HG02623 (cell line): ENCODE measurements at regions not wholly inside any gene's neighbourhood (a gene's known extent, or its start where the extent isn't known, plus 50 kb on each side); places are given as distances from the start of the nearest gene placed in this dataset.

Source experiments
- ATAC-seq: cut with Tn5 transposase; IDR thresholded peaks from one replicate; pipeline ENCODE4 v1.9.1; 2021; ENCODE audit warnings: moderate library complexity; ENCODE audit not compliant: unreplicated experiment

GRCh38 chr12:84745127-84745526, 167.5 kb downstream of the SLC6A15 start:
- no peak for ATAC-seq

GRCh38 chr12:84741692-84742091, 170.9 kb downstream of the SLC6A15 start:
- ATAC-seq: no peak

DNA sequence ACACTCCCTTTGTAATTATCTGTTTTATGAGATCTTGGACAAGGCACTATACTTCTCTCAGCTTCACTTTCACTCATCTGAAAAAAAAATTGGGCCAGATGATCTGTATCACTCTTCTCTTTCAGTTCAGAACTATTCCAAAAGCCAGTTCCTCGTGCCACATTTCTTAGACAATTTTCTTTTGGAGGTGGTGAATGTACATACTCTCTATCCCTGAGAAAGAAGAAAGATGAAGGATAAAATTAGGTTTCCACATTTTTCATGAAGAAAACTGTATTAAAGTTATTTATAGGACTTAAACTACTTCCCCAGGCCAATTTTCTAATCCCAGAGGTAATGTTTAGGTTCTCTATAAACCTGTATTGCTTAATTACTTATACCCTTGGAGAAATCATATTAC, 171.6 kb downstream of the SLC6A15 start:
- ATAC-seq: no peak

DNA sequence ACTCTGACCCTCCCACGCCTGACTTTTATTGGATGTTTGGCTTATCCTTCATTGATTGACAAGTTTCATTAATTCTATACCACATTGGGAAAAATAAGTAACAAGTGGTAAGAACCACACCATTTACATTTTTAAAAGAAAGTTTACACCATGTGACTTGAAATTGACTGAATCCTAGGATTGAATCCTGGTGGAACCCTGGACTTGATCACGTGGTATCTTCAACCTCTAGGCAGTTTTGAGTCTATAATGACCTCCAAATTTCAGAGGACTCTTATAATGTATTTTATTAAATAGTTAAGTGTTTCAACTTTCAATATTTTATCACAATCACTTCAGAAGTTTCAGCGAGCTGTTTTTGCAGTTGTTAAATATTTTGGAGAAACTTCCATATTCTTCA, 172.0 kb downstream of the SLC6A15 start:
- no peak for ATAC-seq

- no peak for ATAC-seq
These were observed 174.1 kb downstream of the SLC6A15 start for GRCh38 chr12:84738481-84738972.

GRCh38 chr12:84732828-84733340, 179.7 kb downstream of the SLC6A15 start:
- no peak for ATAC-seq

GRCh38 chr12:84730561-84731162, 181.9 kb downstream of the SLC6A15 start:
- no peak for ATAC-seq

GRCh38 chr12:84727961-84728360, 184.6 kb downstream of the SLC6A15 start:
- ATAC-seq: no peak

GRCh38 chr12:84726780-84727179, 185.8 kb downstream of the SLC6A15 start:
- ATAC-seq: no peak

DNA sequence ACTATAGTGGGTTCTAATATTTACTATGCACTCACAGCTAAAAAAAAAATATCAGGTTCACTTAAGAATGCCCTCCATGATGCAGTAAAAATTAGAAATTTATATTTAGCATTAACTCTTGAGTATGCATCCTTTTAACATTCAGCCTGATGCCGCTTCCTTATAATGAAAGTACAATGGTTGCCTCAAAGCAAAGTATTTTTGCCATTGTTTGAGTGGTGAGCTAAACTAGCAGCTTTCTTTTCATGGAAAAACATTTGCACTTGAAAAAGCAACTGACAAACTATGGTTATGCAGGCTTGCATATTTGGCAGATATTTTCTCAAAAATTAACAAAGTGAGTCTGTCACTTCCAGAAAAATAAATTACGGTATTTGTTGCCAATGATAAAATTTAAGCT, 188.6 kb downstream of the SLC6A15 start:
- no peak for ATAC-seq

DNA sequence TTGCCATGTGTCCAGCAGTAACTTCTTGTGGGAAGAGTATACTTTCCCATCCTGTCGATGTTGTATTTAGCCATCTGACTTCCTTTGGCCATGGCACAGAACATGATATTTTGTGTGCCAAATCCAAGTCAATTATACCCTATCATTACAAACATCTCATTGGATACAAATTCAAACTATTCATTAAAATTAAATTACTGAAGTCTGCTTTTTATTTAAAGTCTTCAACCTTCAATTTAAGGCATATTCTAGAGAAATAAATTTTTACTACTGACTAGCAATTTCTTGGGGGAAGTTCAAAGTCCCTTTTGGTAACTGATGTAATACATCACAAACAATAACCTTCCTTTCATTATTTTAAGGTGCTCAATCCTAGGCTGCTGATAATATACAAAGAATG, 192.6 kb downstream of the SLC6A15 start:
- ATAC-seq: no peak

- ATAC-seq: no peak
These were observed 193.7 kb downstream of the SLC6A15 start for GRCh38 chr12:84718906-84719305.

- no peak for ATAC-seq
These were observed 199.9 kb downstream of the SLC6A15 start for GRCh38 chr12:84712747-84713146.

DNA sequence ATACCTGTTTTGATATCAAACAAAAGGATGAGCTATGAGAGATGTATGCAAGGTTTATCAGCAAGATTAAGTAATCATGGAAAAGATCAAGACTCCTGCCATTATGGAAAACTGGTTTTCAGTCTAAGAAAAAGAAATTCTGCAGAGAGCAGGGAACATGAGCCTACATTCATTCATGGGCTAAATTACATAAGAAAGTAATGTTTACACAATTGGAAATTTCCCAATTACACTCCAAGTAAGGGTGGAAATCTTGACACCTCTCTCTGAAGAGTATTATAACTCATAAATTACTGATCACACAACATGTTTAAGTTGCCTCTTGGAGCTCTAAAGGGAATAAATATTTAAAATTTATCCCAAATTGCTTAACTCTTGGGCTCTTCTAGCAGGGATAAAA, 206.2 kb downstream of the SLC6A15 start:
- ATAC-seq: no peak

DNA sequence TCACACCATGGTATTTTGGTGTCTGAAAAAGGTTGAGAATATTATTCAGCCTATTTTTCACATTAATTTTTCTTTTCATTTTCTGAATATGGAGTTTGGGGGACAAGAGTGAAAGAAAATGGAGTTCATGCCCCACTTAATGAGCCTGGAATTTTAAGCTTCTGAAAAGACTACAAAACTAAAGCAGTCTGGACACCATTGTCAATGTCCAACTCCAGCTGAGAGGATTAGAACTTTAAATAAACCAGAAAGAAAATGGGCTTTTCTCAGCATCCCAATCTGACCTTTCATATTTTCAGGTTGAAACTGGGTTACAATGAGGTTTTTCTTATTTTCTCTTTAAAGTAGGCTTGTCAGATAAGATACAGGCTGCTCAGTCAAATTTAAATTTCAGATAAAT, 207.7 kb downstream of the SLC6A15 start:
- no peak for ATAC-seq

DNA sequence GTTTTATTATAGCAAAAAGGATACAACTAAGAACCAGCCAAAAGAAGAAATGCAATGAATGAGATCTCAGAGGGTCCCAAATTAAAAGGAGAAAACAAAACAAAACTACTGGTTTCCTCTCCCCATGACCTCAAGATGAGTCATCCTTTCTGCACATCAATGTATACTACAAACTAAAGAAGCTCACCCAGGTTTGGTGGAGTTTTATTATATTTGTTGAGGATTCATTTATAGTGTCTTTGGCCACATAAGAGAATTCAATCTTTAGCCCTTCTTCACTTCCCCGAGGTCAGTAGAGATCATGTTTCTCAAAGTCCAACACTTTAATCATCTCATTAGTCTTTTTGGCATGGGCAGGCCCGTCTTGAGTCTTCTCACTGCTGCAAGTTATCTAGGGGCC, 210.6 kb downstream of the SLC6A15 start:
- no peak for ATAC-seq

DNA sequence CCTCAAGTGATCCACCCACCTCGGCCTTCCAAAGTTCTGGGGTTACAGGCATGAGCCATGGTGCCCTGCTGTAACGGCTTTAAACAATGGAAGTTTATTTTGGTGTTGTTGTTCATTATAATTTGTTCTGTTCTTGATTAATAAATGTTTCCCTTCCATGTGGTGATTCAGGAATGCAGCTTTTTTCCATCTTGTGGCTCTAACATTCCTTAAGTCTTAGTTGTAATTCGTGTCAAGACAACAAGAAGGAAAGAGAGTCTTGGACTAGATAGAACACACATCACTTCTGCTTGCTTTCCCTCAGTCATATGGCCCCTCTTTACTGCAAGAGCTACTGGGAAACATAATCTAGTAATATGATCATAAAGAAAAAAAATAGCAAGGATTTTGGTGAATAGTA, 211.6 kb downstream of the SLC6A15 start:
- ATAC-seq: no peak

GRCh38 chr12:84698576-84699333, 213.8 kb downstream of the SLC6A15 start:
- no peak for ATAC-seq

DNA sequence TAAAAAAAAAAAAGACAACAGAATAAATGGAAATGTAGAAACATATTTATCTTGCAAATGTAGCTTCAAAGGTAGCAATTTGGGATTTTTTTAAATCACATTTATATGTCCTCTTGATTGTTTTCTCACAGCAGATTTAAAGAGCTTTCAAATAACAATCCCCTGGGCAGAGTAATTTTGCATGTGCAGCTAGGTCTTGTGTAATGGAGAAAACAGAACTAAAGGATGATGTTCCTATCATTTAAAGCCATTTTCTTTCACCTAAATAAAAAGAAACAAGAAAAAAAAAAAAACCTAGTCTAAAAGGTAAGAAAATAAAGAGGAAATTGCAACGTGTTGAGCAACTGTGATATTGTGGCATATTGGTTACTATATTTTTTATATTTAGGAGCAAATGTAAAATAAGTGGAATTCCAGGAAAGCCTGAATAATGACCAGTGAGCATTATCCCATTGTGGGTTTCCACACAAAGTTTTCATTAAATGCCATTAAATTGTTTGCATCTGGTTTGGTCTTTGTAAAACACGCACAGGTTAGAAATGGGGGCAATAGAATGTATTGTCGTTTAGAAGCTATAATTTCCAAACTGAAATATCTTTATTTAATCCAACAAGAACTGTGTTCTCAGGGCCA, 215.6 kb downstream of the SLC6A15 start:
- no peak for ATAC-seq

DNA sequence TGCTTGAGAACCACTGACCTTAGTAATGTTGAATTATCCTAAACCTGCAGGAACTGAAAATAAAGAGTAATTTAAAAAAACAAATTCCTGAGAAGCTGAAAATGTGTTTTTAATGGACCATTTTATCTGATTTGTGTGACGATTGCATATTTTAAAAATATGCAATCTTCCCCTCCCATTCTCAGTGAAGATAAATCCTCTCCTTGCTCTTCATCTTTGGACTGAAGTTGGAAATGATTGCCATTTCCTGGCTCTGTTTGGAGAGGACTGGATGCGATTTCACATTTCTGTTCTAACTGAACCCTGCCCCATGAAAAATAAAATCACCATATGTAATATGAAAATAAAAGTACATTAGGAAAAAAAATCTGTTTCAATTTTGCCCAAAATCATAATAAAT, 216.3 kb downstream of the SLC6A15 start:
- no peak for ATAC-seq

DNA sequence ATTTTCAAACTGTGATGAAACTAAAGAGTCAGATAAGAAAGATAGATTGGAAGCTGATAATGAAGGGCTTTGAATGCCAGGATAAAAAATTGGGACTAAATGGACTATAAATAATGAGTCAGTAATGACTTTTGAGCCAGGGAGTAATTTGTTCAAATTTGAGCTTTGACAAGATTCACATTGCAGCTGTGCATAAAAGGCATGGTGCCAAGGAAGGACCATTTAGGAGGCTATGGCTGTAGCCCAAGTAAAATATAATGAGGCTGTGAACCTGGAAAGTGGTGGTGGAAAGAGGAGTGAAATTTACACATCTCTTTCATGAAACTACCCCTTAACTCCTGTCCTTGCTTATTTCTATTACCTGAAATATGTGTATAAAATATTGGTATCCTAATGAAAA, 218.5 kb downstream of the SLC6A15 start:
- ATAC-seq: no peak

DNA sequence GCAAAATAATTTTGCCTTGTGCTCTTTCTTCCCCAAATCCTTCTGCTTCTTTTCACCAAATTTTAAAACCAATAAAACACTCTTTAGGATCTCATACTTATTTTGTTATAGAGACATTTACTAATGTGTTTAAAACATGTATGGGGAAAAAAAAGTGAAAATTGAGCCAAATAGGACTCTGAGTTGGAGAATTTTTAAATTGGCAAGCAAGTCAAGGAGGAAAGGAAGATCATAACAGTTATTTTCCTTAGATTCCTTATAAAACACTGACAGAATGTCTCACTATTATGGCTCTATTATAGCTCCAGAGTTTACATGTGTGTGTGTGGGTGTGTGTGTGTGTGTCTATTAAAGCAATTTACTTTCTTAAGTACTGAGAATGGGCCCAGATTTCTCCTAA, 220.5 kb downstream of the SLC6A15 start:
- ATAC-seq: no peak
